ACC112 (cell line): ENCODE measurements at regions not wholly inside any gene's neighbourhood (a gene's known extent, or its start where the extent isn't known, plus 50 kb on each side); places are given as distances from the start of the nearest gene placed in this dataset.
"Not testable (repeated sequence)": the region's sequence is repeated elsewhere in the genome, so short reads cannot be mapped to it uniquely, and the experiment has no call there.

Experiments
- H2AFZ ChIP-seq: fragments of 200-600 bp; sonication (generic); one replicate; pipeline ENCODE4 v1.6.0; 2017; ENCODE audit warnings: antibody characterized with exemption, low read length; ENCODE audit not compliant: unreplicated experiment
- H3K27ac ChIP-seq: fragments of 200-600 bp; sonication (generic); 2 replicates; pipeline ENCODE4 v1.5.1; 2014; ENCODE audit warnings: low read depth, mild to moderate bottlenecking, antibody characterized with exemption, low read length, moderate library complexity
- H3K27me3 ChIP-seq: fragments of 200-600 bp; sonication (generic); 2 replicates; pipeline ENCODE4 v1.6.1; 2014; ENCODE audit warnings: mild to moderate bottlenecking, antibody characterized with exemption, low read length, moderate library complexity, mixed read lengths; ENCODE audit not compliant: insufficient read depth
- H3K36me3 ChIP-seq: fragments of 200-600 bp; sonication (generic); 2 replicates; pipeline ENCODE4 v1.6.1; 2016; ENCODE audit warnings: mild to moderate bottlenecking, antibody characterized with exemption, low read length, moderate library complexity, mixed read lengths; ENCODE audit not compliant: insufficient read depth
- H3K4me1 ChIP-seq: fragments of 200-600 bp; sonication (generic); one replicate; pipeline ENCODE4 v1.6.1; 2016; ENCODE audit warnings: low read length, mixed read lengths; ENCODE audit not compliant: insufficient read depth, unreplicated experiment, control insufficient read depth
- H3K4me3 ChIP-seq: fragments of 200-600 bp; sonication (generic); 2 replicates; pipeline ENCODE4 v1.5.1; 2014; ENCODE audit warnings: mild to moderate bottlenecking, low read depth, low read length
- H3K79me2 ChIP-seq: fragments of 200-600 bp; sonication (generic); one replicate; pipeline ENCODE4 v1.6.0; 2016; ENCODE audit warnings: low read length; ENCODE audit not compliant: control insufficient read depth, unreplicated experiment, insufficient read depth

GRCh38 chr15:45810201-45810600 lies 175.4 kb downstream of the SQOR start:
- no peak overlapping the region for H2AFZ ChIP-seq
- no peaks in the 10 kb centered on the region for H3K79me2 ChIP-seq
- H3K36me3 ChIP-seq, result no peaks in the 10 kb centered on the region
- no peak overlapping the region for H3K27ac ChIP-seq
- 0 out of 2 replicates have a peak, but pooled peaks cover 4% of the 10 kb centered on the region for H3K27me3 ChIP-seq
- H3K4me3 ChIP-seq, result no peak overlapping the region
- H3K4me1 ChIP-seq, result no peaks in the 10 kb centered on the region

DNA sequence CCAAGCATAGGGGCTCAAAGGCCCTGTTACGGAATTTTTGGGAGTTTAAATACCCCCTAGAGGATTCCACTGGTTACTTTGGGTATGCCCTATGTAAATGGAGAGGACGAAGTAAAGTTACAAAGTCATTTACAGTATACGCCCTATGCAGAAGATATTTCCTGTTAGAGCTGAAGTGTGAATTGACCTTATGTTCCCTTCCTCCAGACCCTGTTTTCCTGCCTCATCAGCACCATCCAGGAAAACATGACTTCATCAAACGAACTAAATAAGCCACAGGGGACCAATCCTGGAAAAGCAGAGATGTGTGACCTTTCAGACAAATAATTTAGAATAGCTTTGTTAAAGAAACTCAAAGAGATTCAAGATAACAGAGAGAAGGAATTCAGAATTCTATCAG lies 177.4 kb downstream of the SQOR start:
- H3K36me3 ChIP-seq, result no peaks in the 10 kb centered on the region
- no peaks in the 10 kb centered on the region for H3K4me1 ChIP-seq
- no peaks in the 10 kb centered on the region for H3K79me2 ChIP-seq
- no peak overlapping the region for H3K27ac ChIP-seq
- no peak overlapping the region for H2AFZ ChIP-seq
- no peak overlapping the region for H3K4me3 ChIP-seq
- H3K27me3 ChIP-seq, result no peaks in the 10 kb centered on the region

- not testable (repeated sequence) for H3K4me3 ChIP-seq, H2AFZ ChIP-seq, H3K4me1 ChIP-seq, H3K27me3 ChIP-seq, H3K27ac ChIP-seq, H3K79me2 ChIP-seq, H3K36me3 ChIP-seq
Observed at GRCh38 chr15:45817578-45817977, 182.7 kb downstream of the SQOR start.

- no peaks in the 10 kb centered on the region for H3K27me3 ChIP-seq
- no peaks in the 10 kb centered on the region for H3K4me1 ChIP-seq
- no peaks in the 10 kb centered on the region for H3K36me3 ChIP-seq
- no peak overlapping the region for H2AFZ ChIP-seq
- no peak overlapping the region for H3K4me3 ChIP-seq
- no peak overlapping the region for H3K27ac ChIP-seq
- no peaks in the 10 kb centered on the region for H3K79me2 ChIP-seq
Observed at GRCh38 chr15:45821390-45821789, 186.6 kb downstream of the SQOR start.

- H3K79me2 ChIP-seq, H3K27ac ChIP-seq, H3K36me3 ChIP-seq, H3K27me3 ChIP-seq, H2AFZ ChIP-seq, H3K4me1 ChIP-seq, H3K4me3 ChIP-seq: not testable (repeated sequence)
Observed at GRCh38 chr15:45822968-45823367, 188.1 kb downstream of the SQOR start.

DNA sequence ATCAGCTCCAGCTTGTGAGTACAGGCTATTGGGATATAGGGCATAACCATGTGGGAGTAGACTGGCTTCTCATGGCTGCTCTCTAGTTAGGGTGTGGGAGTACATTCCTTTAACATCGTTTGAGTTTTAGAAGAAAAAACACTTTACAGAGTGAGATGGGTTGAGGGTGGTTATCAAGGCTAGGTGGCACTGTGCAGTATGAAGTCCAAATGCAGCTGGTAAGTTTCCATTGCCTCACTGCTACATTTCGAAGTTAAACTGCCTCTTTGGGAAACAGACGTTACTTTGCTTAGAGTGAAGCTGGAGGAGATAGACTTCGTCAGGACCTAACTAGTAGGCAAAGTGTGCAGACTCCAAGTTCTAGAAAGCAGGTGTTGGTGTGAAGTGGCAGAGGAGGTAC lies 192.4 kb downstream of the SQOR start:
- H3K4me1 ChIP-seq, result no peaks in the 10 kb centered on the region
- no peaks in the 10 kb centered on the region for H3K36me3 ChIP-seq
- no peak overlapping the region for H3K27ac ChIP-seq
- H3K4me3 ChIP-seq, result no peak overlapping the region
- H3K79me2 ChIP-seq, result no peaks in the 10 kb centered on the region
- no peaks in the 10 kb centered on the region for H3K27me3 ChIP-seq
- H2AFZ ChIP-seq, result no peak overlapping the region

DNA sequence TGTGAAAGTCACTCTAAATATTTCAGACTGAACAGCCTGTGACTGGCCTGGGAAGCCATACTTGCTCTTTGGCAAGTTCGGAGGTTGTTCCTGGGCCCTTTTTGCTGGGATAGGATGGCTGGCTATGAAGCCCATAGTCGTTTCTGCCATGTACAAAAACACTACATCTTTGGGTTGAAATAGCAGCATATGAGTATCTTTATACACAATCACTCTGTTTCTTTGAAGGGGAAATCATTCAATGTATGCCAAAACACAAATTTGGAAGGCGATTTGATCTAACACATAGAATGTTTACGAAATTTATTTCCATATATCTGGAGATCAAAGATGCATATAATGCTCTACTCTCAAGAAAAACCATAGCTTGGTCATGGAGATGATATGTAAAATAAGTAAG lies 192.9 kb downstream of the SQOR start:
- Histone ChIP-seq H3K36me3 (no peaks in the 10 kb centered on the region), H3K27me3 (no peaks in the 10 kb centered on the region), H2AFZ (no peak overlapping the region)

DNA sequence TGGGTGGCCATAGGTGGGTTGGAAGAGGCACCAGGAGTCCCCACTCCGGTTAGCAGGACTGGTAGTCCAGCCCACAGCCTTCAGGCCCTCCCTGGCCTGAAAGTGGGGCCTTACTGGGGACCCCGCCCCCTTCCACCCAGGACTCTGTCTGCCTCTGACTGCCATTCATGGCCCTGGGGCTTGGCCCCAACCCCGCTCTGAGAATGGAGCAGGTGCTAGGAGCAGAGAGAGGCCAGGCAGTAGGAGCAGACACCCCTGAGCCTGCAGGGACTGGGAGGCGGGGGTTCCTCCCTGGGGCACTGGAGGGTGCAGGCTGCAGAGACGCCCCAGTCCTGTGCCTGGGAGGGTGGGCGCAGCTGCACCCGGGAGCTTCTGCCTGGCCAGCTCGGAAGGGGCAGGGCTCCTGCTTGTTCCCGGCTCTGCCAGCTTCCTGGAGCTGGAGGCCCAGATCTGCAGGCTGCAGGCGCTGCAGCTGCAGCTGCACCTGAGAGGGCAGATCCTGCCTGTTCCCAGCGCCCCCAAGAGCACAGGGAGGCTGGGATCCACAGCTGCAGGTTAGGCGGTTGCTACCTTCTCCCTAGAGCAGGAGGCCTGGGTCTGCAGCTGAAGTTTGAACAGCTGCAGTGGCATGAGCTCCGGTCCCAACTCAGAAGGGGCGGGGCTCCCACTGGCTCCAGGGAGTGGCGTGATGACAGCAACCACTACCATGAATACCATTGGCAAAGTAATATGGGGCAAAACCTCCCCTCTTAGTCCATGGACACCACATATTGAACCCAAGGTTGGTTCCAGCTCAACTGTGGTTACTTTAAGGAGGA lies 194.7 kb downstream of the SQOR start:
- H3K27me3 ChIP-seq, result no peaks in the 10 kb centered on the region
- H3K27ac ChIP-seq, result no peak overlapping the region
- H3K79me2 ChIP-seq, result no peaks in the 10 kb centered on the region
- no peaks in the 10 kb centered on the region for H3K4me1 ChIP-seq
- H3K4me3 ChIP-seq, result no peak overlapping the region
- H2AFZ ChIP-seq, result no peak overlapping the region
- H3K36me3 ChIP-seq, result no peaks in the 10 kb centered on the region

More for the DNA sequence above, 192.9 kb downstream of the SQOR start:
- Histone ChIP-seq H3K4me3 (no peak overlapping the region), H3K27ac (no peak overlapping the region), H3K79me2 (no peaks in the 10 kb centered on the region), H3K4me1 (no peaks in the 10 kb centered on the region)

DNA sequence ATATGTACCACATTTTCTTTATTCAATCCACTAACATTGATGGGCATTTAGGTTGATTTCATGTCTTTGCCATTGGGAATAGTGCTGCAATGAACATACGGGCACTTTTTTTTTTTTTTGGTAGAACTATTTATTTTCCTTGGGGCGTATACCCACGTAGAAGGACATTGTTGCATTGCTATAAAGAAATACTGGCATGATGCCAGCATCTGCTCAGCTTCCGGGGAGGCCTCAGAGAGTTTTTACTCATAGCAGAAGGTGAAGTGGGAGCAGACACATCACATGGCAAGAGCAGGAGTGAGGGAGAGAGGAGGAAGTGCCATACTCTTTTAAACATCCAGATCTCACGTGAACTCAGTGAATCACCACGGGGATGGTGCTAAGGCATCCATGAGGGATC lies 197.0 kb downstream of the SQOR start:
- no peaks in the 10 kb centered on the region for H3K36me3 ChIP-seq

GRCh38 chr15:45834622-45835021 lies 199.8 kb downstream of the SQOR start:
- Histone ChIP-seq H3K4me1 (no peaks in the 10 kb centered on the region), H3K36me3 (no peaks in the 10 kb centered on the region), H3K27ac (no peak overlapping the region), H2AFZ (no peak overlapping the region), H3K27me3 (no peaks in the 10 kb centered on the region), H3K79me2 (no peaks in the 10 kb centered on the region), H3K4me3 (no peak overlapping the region)

More for the DNA sequence above, 197.0 kb downstream of the SQOR start:
- Histone ChIP-seq H2AFZ (no peak overlapping the region), H3K27ac (no peak overlapping the region), H3K4me1 (no peaks in the 10 kb centered on the region), H3K4me3 (no peak overlapping the region), H3K79me2 (no peaks in the 10 kb centered on the region), H3K27me3 (no peaks in the 10 kb centered on the region)

- Histone ChIP-seq H3K79me2 (no peaks in the 10 kb centered on the region), H3K4me3 (no peak overlapping the region), H3K27ac (no peak overlapping the region), H3K27me3 (no peaks in the 10 kb centered on the region), H3K4me1 (no peaks in the 10 kb centered on the region), H2AFZ (no peak overlapping the region), H3K36me3 (no peaks in the 10 kb centered on the region)
Observed at GRCh38 chr15:45842151-45842550, 207.3 kb downstream of the SQOR start.
